HepG2 (cell line): ENCODE measurements at regions not wholly inside any gene's neighbourhood (a gene's known extent, or its start where the extent isn't known, plus 50 kb on each side); places are given as distances from the start of the nearest gene placed in this dataset.

Source experiments
- ELF3 ChIP-seq: IDR thresholded peaks from 2 replicates; pipeline ENCODE4 v1.6.1; 2016; ENCODE audit warnings: missing genetic modification reagents, missing compliant biosample characterization
- TF ChIP-seq, protein P1 (sequence below): IDR thresholded peaks from 2 replicates; pipeline ENCODE4 v1.6.1; 2016; ENCODE audit warnings: missing compliant biosample characterization, missing genetic modification reagents, borderline replicate concordance

DNA sequence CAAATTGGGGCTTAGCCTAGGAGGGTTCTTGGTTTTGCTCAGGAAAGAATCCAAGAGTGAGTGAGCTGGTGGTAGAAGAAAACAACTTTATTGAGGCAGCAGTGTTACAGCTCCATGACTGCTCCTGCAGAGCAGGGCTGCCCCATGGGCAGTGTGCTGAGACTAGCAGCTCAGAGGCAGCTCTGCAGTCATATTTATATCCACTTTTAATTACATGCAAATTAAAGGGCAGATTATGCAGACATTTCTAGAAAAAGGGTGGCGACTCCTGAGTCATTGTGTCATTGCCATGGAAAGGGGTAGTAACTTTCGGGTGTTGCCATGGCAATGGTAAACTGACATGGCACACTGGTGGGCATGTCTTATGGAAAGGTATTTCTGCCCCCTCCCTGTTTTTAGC lies 202.2 kb downstream of the CLCN4 start:
- no peak for TF ChIP-seq ELF3
- TF ChIP-seq, protein P1, sequence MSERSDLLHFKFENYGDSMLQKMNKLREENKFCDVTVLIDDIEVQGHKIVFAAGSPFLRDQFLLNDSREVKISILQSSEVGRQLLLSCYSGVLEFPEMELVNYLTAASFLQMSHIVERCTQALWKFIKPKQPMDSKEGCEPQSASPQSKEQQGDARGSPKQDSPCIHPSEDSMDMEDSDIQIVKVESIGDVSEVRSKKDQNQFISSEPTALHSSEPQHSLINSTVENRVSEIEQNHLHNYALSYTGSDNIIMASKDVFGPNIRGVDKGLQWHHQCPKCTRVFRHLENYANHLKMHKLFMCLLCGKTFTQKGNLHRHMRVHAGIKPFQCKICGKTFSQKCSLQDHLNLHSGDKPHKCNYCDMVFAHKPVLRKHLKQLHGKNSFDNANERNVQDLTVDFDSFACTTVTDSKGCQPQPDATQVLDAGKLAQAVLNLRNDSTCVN (CRISPR knock-in tag): no peak
